Esophagus mucosa (tissue), 1 donor: ENCODE measurements at regions not wholly inside any gene's neighbourhood (a gene's known extent, or its start where the extent isn't known, plus 50 kb on each side); places are given as distances from the start of the nearest gene placed in this dataset.

Source experiments
- ATAC-seq: fragments of 200-7000 bp; cut with Tn5 transposase; one replicate; pipeline ENCODE4 v1.9.1; 2020
- donor health status: DM: yes; HTN: yes; CAD: no.

DNA sequence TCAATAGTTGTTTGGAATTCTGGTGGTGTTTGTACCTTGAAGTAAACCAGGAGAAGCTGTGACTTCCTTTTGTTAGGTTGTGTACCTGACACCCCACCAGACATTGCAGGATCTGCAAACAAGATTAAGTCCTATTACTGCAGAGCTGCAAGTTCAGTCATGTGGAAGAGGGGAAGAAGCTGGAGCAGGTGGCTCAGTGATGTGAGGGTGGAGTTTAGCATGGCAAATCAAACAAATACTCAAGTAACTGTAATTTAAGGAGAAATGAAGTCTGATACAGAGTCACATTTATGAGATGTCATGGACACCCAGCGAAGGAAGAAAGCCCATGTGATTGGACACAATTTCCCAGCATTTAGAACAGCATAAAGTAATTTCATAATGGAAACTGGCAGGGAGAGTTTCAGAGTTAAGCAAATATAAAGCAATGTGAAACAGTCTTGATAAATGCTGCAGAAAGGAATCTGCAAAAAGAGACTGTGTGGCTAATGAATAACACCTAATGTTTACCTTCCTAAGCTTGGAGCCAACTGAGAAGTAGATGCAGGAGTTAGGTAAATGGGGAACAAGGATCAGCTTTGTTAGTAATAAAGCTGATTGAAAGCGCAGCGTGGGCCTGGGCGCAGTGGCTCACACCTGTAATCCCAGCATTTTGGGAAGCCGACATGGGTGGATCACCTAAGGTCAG lies 249.1 kb downstream of the GBA3 start:
- no peak for ATAC-seq

DNA sequence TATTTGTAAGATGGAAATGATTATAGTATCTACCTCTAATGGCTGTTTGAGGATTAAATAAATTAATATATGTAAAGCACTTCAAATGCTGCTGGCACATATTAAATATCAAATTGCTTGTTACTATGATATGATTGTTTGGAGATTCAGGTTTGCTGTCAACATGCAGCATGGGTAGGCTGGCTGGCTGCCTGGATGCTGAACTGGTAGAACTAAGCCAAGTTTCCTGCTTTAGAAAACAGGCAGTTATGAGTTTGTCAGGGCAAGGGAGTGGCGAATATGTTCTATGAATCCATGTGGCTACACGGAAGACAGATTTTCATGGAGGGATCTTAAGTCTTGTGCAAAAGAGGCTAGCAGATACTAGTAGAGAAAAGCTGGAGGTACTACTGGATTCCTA lies 239.6 kb downstream of the GBA3 start:
- no peak for ATAC-seq

GRCh38 chr4:22922426-22922825 lies 229.7 kb downstream of the GBA3 start:
- ATAC-seq: no peak

DNA sequence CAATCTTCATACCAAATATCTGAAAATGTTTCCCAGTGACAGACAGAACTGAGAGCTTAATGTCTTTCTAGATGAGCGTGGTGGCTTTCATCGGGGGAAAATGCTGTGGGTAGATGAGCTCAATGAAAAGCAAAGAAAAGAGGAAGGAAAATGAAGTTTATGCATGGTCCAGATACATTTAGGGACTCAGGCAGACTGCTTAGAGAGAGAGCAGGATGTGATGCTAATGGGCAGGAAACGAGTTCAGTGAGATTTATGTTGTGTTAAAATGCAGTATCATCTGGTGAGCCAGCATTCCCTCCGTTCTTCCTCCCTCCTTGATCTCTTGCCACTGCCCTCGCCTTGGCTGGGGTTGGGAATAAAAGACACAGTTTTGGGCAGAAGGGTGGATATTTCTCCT lies 229.2 kb downstream of the GBA3 start:
- no peak for ATAC-seq

DNA sequence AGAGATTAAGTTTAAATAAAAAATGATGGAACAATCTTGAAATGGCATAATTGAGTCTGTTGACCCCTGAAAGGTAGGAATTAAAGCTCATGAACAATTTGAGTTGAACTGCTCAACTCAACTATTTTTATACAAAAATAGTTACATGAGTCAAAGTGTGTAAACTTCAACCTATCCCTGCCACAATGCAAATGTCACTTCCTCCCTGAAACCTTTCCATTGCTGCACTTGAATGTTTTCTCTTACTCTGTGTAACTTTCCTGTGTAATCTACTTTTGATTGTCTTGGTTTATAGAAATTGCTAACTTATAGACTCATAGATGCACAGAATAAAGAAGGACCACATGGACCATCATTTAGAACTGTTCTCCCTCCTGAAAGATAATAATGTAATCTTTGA lies 218.5 kb downstream of the GBA3 start:
- ATAC-seq: no peak

DNA sequence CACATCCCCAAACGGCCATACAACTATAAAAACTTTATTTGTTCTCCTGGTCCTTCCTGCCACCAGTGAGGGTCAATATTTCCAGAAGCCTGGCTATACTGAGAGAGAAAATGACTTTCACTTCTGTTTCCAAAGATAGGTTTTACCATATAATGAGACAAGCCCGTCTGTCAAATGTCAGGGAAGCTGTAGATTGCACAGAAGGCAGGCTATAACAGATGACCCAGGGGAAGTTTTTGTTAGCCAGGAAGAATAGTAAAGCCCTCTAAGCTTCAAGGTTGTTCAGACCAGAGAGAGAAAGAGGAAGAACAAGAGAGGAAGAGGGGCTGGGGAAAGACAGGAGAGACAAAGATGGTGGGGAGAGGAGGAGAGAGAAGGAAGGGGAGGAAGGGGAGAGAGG lies 217.5 kb downstream of the GBA3 start:
- ATAC-seq: no peak

DNA sequence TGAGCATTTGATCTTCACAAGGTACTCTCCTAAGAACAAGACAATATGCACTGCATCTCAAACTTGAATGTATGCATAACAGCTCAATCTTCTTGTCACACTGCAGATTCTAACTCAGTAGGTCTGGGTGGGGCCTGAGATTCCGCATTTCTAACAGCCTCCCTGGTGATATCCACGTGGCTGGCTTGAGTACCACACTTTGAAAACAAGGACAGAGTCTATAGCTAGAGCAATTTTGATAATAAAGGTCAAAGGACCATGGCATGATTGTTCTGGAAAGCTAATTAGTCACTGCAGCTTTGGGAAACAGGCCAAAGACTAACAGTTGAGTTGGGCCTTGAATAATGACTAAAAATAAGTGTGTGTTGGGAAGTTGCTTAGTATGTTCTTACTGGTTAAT lies 213.3 kb downstream of the GBA3 start:
- ATAC-seq: no peak

- ATAC-seq: no peak
Observed at GRCh38 chr4:22903913-22904312, 211.2 kb downstream of the GBA3 start.

- ATAC-seq: no peak
Observed at GRCh38 chr4:22901631-22902030, 208.9 kb downstream of the GBA3 start.

DNA sequence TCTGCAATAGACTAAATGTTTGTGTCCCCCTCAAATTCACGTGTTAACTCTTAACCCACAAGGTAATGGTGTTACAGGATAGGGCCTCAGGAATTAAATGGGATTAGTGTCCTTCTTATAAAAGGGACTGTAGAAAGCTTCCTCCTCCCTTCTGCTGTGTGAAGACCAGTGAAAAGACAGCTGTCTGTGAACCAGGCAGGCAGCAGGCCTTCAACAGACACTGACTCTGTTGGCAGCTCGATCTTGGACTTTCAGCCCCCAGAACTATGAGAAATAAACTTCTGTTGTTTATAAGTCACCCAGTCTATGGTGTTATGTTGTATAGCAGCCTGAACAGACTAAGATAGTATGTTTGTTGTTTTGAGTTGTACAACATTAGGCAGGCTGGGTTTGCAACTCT lies 208.1 kb downstream of the GBA3 start:
- ATAC-seq: no peak

DNA sequence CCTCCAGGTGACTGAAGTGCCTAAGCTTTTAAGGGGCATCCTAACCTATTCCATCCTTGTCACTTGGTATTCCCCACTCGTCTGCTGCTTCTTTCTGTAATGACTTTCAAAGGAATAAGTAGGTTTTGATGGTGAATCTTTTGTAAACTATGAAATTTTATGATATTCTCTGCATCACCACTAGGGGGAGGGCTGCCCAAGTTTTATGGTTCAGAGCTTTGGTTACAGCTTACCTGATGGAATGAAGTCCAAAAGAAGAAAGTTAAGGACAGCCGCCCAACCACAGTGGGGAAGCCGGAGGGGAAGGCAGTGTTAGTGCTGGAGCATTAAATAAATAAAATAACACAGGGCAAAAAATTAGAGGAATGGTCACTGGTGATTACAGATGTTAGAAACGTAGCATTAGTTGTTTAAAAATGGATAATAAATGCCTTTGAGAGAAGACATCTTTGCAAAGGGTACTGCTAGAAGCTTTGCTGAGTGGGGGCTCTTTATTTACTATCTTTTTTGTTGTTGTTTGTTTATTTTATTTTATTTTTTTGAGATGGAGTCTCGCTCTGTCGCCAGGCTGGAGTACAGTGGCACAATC lies 204.9 kb downstream of the GBA3 start:
- ATAC-seq: peak; percentile 28

DNA sequence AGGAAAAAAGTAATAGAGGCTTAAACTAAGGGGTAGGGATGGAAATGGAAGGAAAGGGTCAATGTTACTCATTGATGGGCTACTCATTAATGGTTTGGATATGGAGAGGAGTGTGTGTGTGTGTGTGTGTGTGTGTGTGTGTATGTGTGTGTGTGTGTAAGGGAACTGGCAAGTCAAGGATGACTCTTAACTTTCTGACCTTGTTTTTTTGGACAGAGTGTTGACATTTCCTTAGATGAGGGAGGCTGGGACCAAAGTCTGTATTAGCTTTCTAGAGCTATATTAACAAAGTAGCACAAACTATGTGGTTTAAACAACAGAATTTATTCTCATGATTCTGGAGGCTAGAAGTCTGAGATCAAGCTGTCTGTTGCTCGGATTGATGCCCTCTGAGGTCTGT lies 202.7 kb downstream of the GBA3 start:
- ATAC-seq: no peak

DNA sequence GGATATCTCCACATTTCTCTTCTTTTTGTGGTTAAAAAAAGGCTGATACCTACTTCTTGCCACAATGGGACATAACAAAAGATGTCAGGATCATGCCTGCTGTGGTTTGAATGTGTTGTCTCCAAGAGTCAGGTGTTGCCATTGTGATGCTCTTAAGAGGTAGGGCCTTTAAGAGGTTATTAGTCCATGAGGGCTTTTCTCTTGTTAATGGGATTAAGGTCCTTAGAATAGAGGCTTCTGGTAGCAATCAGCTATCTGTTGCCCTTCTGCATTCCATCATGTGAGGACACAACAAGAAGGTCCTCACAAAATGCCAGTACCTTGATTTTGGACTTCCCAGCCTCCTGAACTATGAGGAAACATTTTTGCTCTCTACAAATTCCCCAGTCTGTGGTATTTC lies 191.4 kb downstream of the GBA3 start:
- ATAC-seq: no peak

GRCh38 chr4:22881411-22881810 lies 188.7 kb downstream of the GBA3 start:
- ATAC-seq: no peak

DNA sequence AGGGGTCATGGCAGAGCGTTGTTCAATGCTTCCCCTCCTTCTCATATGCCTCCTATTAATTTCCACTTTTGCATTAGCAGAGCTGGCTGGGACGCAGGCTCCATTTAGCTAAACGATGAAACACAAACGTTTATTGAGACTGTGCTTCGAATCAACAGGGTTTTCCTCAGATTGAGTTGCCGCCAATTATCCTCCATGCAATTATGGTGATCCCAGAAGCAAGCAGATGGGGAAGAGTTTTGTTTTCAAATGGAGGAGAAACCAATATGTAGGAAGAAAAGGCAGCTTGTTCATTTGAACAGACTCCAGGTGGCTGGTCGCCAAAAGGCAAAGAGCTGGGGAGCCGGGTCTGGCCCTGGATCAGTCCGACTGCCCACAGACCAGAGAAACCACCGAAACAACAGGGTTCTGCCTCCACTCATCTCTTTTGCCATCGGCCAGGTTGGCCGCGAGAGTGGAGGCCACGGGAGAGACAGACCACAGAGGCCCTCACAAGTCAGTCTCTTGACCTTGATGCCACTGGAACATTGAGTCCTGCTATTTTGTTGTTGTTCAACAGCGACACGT lies 184.8 kb downstream of the GBA3 start:
- ATAC-seq: no peak

GRCh38 chr4:22876270-22876669 lies 183.5 kb downstream of the GBA3 start:
- ATAC-seq: no peak

- ATAC-seq: no peak
Observed at GRCh38 chr4:22875587-22876257, 183.0 kb downstream of the GBA3 start.

GRCh38 chr4:22874334-22874912 lies 181.7 kb downstream of the GBA3 start:
- ATAC-seq: peak; percentile 25

DNA sequence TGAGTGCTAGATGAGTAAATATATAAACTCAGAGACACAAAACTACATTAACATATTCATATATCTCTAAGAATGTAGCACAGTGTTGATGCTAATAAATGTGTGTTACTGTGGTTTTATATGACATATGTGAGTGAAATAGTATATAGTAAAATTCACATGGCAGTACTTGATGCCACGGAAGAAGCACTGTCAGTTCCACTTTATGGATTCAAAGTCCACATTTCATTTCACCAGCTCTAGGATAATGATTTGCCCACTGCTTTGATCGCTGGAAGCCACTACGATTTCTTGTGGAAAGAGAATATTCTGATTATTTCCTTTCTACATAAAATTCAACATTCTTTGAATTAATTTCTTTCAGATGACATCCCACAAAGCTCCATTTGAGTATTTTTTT lies 181.2 kb downstream of the GBA3 start:
- ATAC-seq: no peak

GRCh38 chr4:22870847-22871449 lies 178.2 kb downstream of the GBA3 start:
- no peak for ATAC-seq

DNA sequence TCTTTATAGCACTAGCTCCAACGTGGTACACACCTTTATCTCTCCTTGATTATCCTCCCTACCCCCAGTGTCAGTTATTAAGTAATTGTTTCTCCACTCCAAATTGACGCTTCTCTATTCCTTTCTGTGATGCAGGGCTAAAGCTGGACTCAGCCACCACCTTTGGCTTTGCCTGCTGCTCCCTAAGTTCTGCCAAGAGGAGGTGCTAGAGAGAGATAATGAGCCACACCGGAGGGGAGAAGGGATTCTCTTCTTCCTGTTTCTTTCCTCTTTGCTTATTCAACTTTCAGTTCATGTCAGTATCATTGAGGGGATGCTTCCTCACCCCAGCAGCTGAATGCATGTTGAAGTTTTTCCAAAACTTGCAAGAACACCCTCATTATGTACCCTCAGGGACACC lies 176.5 kb downstream of the GBA3 start:
- ATAC-seq: no peak
